ENCODE measurements at regions not wholly inside any gene's neighbourhood (a gene's known extent, or its start where the extent isn't known, plus 50 kb on each side); places are given as distances from the start of the nearest gene placed in this dataset.
A peak's percentile ranks its signal among the peaks of the same experiment; 100 is the strongest.

DNA sequence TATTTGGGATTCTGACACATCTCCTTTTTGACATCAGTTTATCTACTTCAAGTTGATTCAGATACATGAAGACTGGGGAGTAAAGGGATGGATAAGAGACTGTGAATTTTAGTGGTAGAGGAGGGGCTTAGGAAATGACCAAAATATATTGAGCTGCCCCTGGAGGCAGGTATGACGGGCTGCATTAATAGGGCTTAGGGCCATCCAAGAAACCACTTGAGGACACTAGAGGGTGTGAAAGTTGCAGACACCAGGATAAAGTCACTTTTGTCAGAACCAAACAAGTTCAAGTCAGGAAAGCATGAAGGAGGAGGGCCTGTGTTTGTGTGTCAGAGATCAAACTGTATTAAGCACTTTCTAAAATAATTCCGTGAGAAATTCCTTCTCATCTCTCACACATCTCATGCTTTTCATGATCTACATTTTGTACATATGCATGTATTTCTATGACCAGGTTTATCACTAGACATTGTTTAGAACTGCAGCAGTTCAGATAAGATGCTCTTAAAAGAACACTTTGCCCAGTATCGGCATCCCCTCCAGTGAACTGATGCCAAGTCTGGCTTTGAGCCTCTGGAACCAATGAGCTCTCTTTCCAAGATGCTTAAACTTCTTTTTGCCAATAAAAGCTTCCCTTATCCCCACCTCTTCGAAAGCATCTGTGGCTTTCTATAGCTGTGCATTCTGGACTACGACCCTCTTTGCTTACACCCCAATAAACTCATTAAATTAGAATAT is 136.9 kb downstream of the SLC38A1 start:
- no peak for DNase-seq (ENCODE audit: low read depth in 2 of 2, low spot score in 1 of 2)

DNA sequence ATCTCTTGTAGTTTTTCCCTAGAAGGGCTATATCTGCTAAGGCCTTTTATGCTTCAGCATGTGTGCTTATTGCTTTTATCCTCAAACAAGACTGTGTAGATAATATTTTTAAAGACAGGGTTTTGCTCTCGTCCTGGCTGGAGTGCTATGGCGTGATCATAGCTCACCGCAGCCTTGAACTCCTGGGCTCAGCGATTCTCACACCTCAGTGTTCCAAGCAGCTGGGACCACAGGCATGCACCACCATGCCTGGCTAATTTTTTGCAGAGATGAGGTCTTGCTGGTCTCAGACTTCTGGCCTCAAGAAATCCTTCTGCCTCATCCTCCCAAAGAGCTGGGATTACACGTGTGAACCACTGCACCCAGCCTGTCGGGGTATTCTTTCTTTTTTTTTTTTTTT is 137.3 kb upstream of the SCAF11 start:
- DNase-seq (ENCODE audit: low read depth in 2 of 2, low spot score in 1 of 2) = no peak

DNA sequence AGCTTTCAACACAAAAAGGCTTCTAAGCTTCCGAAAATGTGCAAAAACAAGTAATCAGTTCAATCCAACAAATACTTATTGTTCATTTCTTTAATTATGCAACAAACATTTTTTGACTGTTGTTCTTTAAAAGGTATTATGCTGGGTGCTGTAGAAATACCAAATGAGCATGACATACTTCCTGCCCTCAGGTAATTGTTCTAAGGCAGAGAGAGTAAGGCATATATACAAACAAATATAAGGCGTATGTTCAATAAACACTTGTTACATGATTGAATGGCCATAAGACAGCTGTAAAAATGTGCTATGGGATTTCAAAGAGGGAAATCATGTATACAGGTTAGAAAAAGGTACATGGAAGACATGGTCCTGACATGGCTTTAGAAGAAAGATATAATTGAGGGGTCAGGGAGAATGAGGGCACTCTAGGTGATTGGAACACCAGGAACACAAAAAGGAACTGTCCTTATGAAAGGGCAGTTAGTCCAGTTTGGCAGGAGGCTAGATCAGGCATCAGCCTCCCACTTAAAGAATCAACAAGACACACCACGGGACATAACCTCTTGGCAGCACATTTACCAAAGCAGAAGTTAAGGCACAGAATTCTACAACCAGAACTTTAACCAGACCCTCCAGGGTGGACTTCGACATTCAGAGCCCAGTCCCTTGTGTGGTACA is 135.8 kb upstream of the SCAF11 start:
- DNase-seq (ENCODE audit: low read depth in 2 of 2, low spot score in 1 of 2) = no peak

DNA sequence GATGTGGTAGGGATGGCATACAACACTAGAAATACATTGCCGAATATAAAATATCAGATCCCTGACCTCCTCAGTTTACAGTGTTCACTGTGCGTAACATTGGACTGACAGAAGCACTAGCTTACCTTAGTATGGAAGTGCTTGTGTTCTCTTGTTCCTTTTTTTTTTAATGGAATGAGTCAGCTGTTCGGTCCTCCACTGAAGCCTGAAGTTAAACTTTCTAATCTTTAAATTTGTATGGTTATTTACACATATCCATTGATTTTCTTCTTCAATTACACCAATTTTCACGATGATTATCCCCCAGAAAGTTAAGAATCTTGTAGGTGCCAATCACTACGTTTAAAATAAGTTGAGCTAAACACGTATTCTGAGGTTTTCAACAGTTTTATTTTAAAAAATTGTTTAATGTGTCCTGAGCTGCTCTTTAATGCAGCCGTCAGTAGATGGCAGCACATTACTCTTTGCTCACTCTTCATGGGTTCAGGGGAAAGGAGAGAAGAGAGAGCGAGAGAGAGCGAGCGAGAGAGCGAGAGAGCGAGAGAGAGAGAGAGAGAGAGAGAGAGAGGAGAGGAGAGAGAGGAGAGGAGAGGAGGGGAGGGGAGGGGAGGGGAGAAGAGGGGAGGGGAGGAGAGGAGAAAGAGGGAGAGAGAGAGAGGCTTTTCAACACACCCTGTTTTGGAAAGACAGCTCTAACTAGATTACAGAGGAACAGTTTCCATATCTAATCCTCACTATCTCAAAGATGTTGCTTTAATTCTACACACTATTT is 134.7 kb upstream of the SCAF11 start:
- peak; percentile 6 to 21 for DNase-seq (ENCODE audit: low read depth in 2 of 2, low spot score in 1 of 2)

DNA sequence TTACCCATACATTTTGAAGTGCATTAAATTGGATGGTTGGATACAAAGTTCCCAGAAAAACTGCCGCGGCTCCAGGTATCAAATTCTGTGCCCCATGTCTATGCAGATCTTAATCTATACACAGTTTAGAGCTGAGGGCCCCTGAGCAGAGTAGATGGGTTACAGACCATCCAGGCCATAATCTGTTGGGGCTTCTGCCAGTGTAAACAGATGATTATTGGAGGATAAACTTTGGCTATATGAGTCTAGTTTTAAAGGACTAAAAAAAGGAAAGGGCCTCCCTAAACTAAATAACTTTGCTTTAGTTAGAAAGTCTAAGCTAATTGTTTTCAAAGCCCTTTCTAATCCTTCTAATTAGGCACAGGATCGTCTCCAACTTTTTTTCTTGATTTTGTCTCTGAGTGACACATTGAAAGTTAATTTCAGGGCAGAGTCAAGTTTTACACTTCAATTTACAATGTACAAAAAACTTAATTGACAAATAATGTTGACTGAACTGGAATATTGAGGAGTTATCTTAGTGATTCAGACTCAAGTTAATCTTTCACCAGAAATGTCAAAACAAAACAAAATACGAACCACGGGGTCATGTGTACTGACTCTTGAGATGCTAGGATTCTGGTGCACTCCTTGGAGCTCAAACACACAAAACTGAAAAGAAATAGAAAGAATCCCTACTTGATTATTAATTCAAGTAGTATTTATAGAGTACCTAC is 133.9 kb upstream of the SCAF11 start:
- no peak for DNase-seq (ENCODE audit: low read depth in 2 of 2, low spot score in 1 of 2)

DNA sequence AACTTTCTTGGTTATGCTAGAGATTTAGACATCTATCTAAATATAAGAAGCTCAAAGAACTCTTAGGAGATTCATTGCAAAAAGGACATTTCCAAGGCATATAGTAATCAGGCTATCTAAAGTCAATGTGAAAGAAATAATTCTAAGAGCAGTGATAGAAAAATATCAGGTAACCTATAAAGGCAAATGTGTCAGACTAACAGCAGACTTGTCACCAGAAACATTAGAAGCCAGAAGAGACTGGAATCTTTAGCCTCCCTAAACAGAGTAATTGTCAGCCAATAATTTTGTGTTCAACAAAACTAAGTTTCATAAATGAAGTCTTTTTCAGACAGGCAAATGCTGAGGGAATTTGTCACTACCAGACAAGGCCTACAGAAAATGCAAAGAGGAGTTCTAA is 122.0 kb upstream of the SCAF11 start:
- no peak for DNase-seq (ENCODE audit: low read depth in 2 of 2, low spot score in 1 of 2)

DNA sequence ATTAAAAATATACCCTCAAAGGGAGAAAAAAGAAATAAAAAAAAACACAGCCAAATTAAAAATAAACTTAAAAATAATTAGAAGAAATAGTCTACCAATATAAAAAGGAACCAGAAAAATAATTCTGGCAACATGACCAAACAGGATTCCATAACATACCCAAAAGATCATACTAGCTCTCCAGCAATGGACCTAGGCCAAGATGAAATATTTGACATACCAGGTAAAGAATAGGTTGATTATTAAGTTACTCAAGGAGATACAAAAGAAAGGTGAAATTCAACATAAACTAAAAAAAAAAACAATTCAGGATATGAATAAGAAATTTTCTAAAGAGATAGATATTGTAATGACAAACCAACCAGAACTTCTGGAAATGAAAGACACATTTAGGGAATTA is 121.3 kb upstream of the SCAF11 start:
- no peak for DNase-seq (ENCODE audit: low read depth in 2 of 2, low spot score in 1 of 2)

DNA sequence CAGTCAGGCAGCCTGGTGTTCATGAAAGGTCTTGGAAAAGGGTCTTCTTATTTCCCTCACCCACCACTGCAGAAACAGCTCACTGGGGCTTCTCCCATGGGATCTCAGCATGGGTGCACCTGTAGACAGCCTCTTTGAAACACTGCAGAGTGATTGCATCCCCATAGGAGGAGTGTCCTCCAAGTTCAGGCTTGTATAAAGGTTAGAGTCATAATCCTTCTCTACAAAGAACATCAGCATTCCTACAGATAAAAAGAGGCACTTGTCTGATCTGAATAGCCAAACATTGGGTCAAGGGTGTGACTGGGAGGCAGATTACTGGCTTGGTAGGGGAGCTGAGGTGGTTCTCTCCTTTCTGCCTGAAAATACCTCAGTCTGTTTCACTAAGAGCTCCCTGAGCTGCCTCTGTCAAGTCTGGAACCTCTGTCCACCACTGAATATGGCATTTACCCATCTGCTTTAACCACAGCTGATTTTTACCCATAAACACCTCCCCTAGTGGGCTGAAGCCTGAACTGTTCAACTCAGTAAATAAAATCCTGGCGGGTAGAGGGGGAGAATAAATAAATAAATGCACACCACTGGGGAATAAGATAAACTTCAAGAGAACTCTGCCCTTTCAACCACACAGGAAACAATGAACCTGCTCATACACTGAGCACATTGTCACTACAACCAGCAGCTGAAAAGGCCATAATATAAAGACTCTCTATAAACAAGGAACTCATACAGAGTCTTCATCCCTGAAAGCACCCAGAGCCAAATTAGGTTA is 120.7 kb upstream of the SCAF11 start:
- no peak for DNase-seq (ENCODE audit: low read depth in 2 of 2, low spot score in 1 of 2)

DNA sequence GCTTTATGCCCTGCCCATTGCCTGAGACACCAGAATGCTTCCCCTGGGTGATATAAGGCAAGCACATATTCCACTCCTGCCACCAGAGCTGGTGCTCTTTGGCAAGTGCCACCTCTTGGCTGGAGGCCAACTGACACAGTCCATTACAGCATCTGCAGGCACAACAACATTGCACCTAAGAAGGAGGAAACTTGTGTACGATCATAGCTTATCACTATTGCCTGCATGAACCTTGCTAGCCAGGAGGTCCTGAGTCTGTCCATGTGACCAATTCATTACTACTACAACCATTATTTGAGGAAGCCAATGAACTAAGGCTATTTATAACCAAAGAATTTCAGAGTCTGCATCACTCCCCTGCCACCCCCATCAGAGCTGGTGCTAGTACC is 119.8 kb upstream of the SCAF11 start:
- DNase-seq (ENCODE audit: low read depth in 2 of 2, low spot score in 1 of 2) = no peak

DNA sequence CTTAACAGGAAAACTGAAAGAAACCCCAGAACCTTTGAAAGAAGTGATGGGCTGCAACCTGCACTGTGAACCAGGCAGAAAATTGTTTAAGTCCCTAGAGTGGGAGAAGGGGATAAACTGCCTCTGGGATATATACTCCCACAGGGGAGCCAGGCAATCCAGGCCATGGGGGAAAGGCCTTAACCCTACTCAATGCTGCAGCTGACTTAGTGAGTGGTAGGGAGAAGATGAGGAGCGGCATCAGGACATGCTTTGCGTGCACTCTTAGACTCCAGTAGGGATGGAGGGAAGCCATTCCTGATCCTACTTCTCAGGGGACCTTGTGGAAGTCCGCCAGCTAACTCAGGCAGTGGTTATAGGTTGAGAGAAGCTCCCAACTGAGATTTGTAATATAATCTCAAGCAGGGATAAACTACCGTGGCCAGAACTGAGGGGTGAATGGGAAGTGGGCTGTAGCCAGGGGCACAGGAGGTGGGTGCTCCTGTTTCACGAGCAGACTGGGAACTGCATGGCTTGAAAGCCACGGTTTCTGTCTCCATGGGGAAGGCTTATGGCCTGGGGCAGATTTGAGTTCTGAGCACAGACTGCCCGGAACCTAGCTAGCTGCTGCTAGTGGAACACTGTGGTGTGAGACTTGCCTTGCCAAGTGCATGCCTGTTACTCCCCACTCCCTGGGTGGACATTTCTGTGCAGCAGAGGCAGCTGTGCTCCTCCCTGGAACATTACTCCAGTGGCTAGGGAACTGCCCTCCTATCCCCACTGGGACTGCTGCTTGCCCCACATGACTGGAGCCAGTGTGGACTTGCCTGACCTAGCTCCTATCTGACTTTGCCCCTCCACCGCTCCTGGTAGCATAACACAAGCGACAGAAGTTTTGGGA is 119.2 kb upstream of the SCAF11 start:
- DNase-seq (ENCODE audit: low read depth in 2 of 2, low spot score in 1 of 2) = no peak

DNA sequence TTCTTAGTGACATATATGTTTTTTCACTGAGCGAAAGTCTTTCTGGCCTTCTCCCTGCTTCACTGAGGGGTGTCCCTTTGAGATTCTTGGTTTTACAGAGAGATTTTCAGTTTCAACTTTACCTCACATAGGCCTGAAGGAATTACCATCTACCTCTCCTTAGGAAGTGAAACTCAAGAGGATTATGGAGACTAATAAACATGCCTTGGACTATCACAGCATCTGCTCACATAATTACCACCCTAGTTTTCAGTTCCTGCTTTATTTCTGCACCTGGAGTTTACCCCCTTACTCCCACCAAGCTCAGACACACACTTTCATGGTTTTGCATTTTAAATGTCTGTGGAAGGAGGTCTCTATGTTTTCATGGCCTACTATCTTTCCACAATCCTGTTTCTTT is 118.3 kb upstream of the SCAF11 start:
- no peak for DNase-seq (ENCODE audit: low read depth in 2 of 2, low spot score in 1 of 2)

DNA sequence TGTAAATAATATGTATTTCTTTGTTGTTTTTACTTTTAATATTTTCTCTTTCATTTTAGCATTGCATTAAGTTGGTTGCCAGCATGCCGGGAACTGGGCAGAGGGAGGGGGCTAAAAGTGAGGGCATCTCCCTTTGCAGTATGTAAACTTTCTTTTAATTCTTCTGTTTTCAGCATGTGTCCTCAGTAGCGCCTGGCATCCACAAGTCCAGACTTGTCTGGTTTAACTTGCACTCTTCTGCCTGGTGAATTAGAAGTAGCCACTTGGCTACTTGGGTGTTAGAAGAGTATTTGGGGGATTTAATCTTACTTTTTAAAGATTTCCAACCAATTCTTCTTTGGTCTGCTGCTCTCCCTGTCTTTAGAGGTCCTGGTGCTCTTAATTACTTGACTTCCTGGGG is 117.2 kb upstream of the SCAF11 start:
- DNase-seq (ENCODE audit: low read depth in 2 of 2, low spot score in 1 of 2) = no peak

DNA sequence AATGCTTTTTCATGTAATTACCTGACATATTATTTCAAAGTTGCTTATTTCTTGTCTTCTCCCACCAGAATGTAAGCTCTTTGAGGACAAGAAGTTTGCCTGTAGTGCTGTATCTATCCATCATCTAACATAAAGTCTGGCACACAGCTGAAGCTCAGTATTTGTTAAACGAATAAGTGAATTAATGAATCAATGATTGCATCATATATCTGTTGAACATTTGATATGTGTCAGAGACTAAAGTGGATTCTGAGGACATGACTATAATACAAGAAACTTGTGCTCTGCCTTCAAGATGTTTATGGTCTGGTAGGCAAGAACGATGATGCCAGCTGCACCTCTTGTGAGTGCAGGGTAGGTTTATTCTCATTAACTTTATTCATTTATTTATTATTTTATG is 115.4 kb upstream of the SCAF11 start:
- no peak for DNase-seq (ENCODE audit: low read depth in 2 of 2, low spot score in 1 of 2)

DNA sequence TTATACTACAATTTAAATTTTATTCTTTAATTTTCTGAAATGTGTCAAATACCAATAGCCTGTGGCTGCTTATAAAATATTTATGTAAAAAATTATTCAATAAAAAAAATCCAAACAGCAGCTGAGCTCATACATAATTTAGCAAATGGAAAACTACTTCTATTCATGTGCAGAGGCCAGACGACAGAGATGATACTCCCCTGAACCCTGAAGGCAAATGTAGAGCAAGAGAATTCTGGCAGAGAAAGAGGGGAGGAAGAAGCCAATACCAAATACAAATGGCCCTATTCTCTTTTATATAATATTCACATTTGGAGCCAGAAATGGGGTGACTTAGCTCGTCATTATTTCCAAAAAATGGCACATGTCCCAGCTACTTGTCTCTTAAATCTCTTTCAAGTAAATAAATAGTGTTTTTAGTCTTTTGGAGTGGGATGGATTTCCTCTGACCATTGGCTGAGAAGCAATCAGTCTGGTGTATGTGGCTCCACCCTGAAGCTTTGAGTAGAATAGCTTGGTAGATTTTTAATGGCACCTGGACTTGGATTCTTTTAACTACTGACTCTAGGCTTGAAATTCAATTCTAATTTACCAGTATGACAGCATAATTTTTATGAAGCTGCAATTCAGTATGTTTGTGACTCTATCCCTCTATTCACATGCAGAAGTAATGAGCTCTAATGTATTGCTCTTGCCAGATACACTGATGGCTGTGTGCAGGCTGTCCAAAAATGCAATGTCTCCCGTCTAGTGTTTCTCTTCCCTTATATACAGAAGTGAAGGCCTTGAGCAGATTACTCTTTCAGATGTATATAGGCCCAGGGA is 113.4 kb upstream of the SCAF11 start:
- DNase-seq (ENCODE audit: low read depth in 2 of 2, low spot score in 1 of 2) = no peak

DNA sequence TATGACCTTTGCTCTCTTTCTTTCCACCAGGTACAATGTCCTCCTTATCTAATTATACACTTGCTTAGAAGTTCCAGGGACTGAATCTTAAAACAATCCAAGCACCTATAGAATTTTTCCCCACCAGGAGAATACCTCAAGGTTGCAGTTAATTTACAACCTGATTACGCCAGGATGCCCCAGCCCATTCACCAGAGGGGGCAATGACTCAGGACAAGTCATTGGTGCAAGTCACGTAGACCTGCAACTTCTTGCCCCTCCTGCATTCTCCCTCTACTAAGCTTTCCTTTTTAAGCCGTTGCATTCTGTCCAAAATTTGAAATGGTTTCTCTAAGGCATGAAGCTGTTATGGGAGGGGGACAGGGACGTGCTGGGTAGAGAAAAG is 111.1 kb upstream of the SCAF11 start:
- no peak for DNase-seq (ENCODE audit: low read depth in 2 of 2, low spot score in 1 of 2)

DNA sequence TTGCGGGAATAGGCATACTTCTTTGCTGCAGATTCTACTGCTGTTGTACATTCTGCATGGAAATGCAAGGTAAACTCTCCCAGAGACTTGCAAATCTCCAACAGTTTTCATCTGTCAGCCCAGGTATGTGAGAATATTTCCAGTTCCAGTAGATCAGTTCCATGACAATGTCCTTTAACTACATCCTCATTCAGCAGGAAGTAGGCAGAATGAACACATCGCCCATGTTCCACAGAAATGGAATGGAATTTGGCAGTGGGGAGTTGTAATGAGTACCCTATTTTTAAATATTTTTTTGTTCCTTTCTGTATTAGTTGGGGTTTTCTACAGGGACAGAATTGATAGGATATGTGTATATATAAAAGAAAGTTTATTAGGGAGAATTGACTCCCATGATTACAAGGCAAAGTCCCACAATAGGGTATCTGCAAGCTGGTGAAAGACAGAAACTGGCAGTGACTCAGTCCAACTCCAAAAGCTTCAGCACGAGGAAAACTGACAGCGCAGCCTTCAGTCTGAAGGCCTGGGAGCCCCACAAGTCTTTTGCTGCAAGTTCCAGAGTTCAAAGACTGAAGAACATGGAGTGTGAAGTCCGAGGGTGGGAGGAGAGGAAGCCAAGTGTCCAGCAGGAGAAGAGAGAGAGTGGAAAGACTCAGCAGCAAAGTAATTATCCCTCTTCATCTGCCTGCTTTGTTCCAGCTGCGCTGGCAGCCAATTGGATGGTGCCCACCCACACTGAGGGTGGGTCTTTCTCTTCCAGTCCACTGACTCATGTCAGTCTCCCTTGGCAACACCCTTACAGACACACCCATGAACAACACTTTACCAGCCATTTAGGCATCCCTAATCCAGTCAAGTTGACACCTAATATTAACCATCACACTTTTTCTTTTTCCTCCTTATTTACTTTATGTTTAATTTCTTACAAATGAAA is 110.4 kb upstream of the SCAF11 start:
- no peak for DNase-seq (ENCODE audit: low read depth in 2 of 2, low spot score in 1 of 2)

DNA sequence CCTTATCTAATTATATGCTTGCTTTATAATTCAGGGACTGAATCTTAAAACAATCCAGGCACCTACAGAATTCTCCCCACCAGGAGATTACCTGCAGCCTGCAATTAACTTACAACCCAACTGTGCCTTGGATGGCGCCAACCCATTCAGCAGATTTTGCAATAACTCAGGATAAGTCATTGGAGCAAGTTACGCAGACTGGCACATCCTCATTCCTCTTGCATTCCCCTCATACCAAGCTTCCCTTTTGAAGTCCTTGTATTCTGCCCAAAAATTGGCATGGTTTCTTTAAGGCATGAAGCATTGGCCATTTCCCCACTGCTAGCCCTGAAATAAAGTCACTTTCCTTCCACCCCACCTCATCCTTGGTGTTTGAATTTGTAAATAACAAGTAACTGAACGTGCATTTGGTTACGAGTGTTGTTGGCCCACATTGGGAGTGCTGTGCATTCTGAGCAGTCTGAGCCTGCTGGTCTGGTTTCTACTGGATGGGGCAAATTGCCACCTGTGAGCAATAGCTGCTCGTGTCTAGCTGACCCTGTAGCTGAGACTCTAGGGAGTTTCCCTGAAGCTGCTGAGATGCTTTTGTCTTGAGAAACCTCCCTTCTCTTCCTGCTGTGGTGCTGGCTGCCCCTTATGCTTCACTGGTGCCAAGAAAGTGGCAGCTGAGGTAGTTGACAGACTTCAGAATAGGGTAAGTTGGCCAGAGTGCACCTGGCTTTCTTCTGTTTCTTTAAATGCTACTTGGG is 99.2 kb upstream of the SCAF11 start:
- no peak for DNase-seq (ENCODE audit: low read depth in 2 of 2, low spot score in 1 of 2)

Data from stimulated activated CD8-positive, alpha-beta memory T cell treated with anti-CD3 and anti-CD28 coated beads, Interleukin-4, amount 100 ng/mL, for 1 hour (primary cell).